ENCODE measurements at regions not wholly inside any gene's neighbourhood (a gene's known extent, or its start where the extent isn't known, plus 50 kb on each side); places are given as distances from the start of the nearest gene placed in this dataset.
"Not testable (repeated sequence)": the region's sequence is repeated elsewhere in the genome, so short reads cannot be mapped to it uniquely, and the experiment has no call there.

DNA sequence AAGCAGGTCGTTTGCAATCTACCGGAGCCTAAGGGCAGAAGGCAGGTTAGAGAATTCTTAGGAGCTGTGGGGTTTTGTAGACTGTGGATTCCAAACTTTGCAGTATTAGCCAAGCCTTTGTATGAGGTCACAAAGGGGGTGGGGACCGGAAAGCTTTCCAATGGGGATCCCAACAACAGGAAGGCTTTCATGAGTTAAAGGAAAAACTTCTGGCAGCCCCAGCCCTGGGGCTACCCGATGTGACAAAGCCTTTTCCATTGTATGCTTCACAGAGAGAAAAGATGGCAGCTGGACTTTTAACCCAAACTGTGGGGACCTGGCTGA lies 199.2 kb upstream of the PZP start:
- DNase-seq = not testable (repeated sequence)

DNA sequence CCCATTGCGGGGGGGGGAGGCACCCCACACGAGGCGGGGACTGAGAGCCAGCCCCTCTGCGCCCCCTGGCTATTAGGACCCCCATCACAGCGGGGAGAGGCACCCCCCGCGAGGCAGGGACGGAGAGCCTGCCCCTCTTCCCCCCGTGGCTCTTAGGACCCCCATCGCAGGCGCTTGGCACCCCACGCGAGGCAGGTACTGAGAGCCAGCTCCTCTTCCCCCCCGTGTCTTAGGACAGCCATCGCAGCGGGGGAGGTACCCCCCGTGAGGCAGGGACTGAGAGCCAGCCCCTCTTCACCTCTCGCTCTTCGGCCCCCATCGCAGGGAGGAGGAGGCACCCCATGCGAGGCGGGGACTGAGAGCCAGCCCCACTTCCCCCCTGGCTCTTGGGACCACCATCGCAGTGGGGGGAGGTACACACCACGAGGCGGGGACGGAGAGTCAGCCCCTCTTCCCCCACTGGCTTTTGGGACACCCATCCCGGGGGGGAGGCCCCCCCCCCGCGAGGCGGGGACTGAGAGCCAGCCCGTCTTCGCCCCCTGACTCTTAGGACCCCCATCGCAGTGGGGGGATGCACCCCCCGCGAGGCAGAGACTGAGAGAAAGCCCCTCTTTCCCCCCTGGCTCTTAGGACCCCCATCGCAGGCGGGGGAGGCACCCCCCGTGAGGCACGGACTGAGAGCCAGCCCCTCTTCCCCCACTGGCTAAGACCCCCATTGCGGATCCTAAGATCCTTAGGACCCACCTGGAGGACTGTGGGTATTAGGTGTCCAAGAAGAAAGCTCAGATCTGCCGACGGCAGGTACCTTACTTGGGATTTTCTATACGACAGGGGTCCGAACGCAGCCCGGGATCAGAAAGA lies 198.6 kb upstream of the PZP start:
- DNase-seq = no peak

DNA sequence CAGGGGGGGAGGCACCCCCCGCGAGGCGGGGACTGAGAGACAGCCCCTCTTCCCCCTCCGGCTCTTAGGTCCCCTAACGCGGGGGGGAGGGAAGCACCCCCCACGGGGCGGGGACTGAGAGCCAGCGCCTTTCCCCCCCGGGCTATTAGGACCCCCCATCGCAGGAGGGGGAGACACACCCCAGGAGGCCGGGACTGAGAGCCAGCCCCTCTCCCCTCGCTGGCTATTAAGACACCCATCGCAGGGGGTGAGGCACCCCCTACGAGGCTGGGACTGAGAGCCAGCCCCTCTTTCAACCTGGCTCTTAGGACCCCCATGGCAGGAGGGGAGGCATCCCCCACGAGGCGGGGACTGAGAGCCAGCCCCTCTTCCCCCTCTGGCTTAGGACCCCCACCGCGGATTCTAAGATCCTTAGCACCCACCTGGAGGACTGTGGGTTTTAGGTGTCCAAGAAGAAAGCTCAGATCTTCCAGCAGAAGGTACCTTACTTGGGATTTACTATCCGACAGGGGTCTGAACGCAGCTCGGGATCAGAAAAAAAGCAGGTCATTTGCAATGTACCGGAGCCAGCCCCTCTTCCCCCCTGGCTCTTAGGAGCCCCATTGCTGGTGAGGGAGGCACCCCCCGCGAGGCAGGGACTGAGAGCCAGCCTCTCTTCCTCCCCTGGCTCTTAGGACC lies 197.8 kb upstream of the PZP start:
- DNase-seq = no peak

DNA sequence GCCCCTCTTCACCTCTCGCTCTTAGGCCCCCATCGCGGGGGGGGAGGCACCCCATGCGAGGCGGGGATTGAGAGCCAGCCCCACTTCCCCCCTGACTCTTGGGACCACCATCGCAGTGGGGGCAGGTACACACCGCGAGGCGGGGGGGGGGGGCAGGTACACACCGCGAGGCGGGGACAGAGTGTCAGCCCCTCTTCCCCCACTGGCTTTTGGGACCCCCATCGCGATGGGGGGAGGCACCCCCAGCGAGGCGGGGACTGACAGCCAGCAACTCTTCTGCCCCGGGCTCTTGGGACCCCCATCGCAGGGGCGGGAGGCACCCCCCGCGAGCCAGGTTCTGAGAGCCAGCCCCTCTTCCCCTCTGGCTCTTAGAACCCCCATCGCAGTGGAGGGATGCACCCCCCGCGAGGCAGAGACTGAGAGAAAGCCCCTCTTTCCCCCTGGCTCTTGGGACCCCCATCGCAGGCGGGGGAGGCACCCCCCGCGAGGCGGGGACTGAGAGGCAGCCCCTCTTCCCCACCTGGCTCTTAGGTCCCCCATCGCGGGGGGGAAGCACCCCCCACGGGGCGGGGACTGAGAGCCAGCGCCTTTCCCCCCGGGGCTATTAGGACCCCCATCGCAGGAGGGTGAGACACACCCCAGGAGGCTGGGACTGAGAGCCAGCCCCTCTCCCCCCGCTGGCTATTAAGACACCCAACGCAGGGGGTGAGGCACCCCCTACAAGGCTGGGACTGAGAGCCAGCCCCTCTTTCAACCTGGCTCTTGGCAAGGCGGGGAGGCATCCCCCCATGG lies 196.5 kb upstream of the PZP start:
- DNase-seq = peak; percentile 59

DNA sequence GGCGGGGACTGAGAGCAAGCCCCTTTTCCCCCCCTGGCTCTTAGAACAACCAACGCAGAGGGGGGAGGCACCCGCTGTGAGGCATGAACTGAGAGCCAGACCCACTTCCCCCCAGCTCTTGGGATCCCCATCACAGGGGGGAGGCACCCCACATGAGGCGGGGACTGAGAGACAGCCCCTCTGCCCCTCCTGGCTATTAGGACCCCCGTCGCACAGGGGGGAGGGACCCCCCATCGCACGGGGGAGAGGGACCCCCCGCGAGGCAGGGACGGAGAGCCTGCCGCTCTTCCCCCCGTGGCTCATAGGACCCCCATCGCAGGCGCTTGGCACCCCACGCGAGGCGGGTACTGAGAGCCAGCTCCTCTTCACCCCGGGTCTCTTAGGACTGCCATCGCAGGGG lies 195.8 kb upstream of the PZP start:
- no peak for DNase-seq

DNA sequence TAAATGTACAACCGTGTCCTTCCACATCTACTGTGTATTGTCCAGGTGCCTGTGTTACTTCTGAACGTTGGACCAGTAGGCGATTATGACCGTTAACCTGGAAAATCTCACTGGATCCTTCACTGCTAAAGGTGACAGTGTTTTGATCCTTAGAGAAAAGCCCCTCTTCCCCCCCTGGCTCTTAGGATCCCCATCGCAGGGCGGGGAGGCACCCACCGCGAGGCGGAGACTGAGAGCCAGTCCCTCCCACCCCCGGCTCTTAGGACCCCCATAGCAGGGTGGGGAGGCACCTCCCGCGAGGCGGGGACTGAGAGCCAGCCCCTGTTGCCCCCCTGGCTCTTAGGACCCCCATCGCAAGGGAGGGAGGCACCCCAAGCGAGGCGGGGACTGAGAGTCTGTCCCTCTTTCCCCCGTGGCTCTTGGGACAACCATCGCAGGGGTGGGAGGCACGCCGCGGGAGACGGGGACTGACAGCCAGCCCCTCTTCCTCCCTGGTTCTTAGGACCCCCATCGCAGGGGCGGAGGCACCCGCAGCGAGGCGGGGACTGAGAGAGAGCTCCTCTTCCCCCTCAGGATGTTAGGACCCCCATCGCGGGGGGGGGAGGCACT lies 194.3 kb upstream of the PZP start:
- DNase-seq = not testable (repeated sequence)

DNA sequence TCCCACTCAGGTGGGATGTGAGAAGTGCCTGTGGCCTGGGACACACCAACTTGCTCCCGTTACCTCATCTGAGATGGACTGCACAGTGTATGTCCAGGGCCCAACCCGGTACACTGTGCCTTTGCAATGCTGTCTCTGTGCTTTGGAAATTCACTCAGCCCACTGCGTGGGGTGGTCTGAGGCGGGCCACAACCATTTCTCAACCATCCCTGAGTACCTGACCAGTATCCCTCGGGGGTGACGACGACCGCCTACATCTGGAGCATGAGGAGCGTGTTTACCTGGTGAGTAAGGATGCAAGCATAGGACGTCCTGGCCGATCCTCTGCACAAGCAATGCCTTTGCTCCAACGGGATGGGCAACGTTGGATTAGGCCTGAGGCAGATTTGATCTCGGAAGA lies 188.2 kb upstream of the PZP start:
- DNase-seq = not testable (repeated sequence)

DNA sequence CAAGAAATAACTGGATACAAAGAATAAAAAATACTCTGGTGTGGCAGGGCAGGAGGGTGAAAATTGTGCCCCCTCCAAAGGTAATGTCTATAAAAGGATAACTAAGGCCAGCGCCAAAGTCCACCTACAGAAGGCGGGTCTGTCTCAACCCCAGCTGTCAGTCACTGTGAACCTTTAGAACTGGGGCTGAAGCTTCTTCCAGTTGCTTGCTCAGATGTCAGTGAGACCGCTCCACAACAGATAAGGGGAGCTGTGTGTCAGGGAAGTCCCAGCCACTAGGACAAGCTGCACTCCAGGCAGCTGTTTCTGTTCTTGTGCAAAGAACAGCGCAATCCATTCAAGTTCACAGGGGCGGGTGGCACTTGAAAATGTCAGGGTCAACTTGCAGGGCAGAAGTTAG lies 187.0 kb upstream of the PZP start:
- not testable (repeated sequence) for DNase-seq

DNA sequence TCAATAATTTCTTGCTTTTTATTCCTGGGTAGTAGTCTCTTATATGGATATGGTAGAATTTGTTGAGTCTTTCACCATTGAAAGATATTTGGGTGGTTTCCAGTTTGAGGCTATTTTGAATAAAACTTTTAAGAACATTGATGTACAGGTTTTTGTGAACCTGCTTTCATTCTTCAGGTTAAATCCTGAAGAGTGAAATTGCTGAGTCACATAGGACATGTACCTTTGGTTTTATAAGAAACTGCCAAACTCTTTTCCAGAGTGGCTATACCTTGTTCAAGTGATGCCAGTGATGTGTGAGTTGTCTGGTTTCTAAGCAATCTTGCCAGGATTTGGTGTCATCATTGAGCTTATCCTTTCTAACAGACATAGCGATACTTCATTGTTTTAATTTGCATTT lies 184.6 kb upstream of the PZP start:
- peak; percentile 29 for DNase-seq

DNA sequence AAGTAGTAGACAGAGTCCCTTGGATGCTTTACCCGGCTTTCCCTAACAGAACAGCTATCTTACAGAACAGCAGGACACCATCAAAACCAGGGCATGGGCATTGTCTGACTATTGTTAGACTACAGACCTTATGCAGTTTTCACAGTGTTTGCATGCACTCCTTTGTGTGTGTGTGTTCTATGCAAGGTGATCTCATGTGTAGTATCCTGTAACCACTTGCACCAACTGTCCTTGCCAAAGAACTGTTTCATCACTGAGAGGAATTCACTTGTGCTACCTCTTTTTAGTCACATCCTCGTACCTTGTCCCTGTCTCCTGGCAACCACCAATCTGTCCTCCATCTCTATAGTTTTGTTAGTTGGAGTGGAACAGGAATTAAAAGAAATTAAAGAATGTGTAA lies 183.6 kb upstream of the PZP start:
- DNase-seq = peak; percentile 57

DNA sequence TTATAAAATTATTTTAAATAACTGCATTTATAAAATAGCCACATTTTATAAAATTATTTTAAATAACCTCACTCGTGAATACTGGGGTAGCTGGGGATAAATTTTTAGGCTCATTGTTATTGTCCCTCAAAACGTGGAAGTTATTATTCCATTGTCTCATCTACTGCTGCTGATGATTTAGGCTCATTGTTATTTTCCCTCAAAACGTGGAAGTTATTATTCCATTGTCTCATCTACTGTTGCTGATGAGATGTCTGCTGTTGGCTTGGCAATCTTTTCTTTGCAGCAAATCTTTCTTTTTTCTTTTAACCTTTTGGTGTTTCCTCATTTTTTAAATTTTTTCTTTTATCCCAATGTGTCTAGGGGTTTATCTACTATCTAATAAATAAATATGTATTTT lies 182.6 kb upstream of the PZP start:
- no peak for DNase-seq

DNA sequence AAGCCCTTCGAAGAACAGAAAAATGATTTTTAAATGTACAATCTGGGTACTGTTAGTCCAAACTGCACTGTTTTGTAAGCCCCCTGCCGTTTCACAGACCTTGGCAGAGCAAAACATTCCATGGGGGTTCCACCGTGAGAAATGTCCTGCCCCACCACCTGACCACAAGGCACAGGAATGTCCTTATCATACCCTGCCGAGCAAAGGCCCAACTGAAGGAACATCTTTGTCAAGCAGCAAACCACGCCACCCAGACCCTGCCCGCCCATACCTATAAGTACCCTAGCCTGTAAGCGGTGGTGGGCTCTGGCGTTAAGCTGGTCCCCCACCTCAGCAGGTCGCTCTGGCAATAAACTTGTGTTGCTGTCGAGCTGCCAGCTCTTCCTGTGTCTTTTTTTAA lies 181.6 kb upstream of the PZP start:
- DNase-seq = no peak

DNA sequence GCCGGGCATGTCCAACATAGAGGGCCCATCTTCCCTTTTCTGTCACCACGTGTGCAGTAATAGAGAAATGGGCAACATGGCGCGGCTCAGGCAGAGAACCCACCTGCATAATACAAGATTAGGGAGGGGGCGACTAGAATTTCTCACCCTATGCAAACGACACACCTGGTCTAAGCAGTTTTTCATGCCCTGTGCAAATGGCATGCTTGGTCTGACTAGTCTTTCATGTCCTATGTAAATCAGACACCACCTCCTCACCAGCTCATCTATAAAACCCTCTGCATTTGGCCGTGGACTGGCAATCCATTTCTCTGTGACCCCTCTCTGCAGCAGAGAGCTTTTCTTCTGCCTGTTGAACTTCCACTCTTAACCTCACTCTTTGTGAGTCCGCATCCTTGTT lies 180.2 kb upstream of the PZP start:
- no peak for DNase-seq

DNA sequence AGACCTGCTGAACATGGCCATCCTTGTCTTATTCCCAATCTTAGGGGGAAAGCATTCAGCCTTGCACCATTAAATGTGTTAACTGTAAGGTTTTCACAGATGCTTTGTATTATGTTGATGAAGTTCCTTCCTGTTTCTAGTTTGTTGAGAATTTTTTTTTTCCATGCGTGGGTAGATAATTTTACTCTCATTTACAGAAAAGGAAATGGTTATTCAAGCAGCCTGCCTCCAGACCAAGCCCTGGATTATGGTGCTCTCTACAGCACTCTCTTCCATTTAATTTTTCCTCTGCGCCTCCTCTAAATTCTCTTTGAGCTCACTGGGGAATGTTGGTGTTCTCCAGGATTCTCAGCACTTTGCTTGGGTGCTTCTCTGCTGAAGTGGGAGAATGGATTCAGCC lies 179.3 kb upstream of the PZP start:
- no peak for DNase-seq

DNA sequence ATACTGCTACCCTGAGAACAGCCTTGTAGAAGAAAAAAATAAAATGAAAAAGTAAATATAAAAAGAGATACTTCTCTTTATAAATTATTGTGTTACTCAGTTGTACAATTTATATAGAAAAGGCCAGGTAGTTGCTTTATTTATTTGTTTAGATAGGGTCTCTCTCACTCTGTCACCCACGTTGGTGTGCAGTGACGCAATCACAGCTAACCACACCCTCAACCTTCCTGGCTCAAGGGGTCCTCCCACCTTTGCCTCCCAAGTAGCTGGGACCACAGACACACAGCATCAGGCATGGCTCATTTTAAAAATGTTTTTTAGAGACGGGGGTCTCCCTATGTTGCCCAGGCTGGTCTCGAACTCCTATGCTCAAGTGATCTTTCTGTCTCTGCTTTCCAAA lies 175.4 kb upstream of the PZP start:
- DNase-seq = no peak

DNA sequence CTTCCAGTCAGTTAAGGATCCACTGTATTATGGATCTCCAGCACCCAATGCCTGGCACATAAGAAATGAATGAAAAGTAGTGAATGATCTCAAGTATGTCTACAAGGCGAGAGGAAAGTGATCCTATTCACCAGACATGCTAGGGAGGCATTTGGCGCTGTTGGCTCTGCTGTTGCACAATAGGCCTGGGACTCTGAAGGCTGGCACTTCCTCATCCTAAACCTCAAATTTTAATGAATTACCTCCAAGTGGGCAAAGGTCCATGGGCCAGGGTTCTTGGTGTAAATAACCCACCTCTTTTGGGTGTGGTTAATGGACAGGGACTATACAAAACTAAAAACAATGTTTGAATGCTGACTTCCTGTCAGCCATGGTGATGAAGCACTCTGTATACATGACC lies 173.4 kb upstream of the PZP start:
- peak; percentile 32 for DNase-seq

DNA sequence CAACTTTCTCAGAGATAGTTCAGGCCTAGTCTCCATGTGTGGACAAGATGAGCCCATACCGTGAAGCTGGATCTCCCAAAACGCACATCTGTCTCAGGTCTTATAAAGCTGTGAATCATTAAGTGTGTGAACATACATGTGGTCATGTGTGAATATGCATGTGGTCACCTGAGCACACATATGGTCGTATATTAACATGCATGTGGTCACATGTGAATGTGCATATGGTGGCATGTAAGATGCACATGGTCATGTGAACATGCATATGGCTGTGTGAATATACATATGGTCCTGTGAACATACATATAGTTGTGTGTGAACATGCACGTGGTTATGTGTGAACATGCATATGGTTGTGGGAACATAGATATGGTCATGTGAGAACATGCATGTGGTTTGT lies 172.5 kb upstream of the PZP start:
- DNase-seq = no peak

DNA sequence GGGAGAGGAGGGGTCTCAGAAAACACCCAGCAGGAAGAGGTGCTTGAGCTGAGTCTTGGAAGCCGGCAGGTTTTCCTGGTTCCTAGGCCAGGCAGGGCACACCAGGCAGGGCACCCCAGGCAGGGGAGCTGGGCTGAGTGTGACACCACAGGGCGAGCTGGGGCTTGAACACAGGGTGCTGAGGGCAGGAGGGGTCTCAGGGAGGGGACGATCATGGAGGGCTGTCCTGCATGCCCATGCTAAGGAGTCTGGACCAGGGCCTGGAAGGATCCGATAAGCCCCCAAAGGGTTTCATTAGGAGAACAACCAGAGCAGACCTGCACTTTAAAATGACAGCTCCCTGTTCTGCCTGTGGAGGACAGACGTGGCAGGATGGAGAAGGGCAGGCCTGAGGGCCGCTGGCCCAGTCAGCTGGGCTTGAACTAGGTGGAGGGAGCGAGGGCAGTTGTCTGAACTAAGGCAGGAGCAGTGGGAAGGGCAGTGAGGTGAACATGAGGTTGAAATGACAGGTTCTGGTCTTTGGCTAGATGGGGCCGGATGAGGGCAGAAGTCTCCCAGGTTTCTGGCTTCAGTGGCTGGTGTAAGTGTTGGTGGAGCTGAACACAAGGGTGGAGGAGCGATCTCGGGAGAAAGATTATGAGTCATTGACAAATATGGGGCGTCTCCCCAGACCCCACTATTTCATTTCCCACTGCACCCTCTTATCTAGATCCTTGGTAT lies 171.0 kb upstream of the PZP start:
- no peak for DNase-seq

DNA sequence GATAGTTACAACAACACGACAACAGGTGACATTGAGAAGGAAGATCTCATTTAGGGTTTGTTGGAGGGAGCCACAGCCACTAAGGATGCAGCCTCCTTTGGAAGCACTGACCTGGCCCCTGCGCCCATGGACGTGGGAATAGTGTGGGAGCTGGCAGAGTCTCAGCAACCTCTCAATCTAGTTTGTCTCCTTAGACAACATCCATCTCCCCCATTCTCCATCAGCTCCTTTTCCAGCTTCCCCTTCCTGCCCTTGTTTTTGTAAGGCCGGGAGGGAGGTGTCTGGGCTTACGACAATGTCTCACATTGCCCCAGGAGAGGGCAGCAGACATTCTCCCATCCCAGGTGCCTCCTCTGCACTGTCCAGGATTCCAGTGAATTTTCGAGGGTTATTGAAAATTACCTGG lies 170.2 kb upstream of the PZP start:
- DNase-seq = peak; percentile 73

DNA sequence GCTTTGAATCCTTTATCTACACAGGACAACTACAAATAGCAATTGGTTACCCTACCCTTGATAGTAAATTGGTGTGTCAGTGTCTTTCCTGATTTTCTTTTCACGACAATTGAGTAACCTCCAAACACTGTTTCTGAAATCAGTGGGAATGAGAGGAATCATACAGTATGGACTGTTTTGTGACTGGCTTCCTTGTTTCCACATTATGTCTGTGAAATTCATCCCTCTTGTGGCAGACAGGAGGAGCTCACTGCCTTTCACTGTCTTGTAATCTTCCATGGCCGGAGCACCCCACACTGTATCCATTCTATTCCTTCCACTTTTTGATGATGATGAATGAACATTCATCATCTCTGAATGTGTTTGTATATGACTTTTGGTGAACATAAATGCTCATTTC lies 164.0 kb upstream of the PZP start:
- peak; percentile 66 for DNase-seq

DNA sequence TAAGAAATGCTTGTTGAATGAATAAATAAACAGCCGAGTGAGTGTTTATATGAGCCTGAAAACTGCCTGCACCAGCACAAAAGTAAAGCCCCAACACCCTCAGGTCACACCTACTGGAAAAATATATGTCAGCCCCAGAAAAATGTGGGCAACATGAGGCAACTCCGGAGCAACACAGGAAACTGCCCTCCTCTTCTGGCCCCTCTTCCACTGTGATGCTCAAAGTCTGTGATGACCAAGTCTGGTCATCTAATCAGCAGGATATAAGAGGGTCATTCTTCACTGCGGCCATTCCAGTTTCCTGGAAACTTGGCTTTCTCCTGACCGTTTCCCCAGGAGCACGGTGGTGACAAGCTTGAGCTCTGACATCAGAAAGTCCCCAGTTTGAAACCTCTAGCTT lies 159.6 kb upstream of the PZP start:
- DNase-seq = no peak

DNA sequence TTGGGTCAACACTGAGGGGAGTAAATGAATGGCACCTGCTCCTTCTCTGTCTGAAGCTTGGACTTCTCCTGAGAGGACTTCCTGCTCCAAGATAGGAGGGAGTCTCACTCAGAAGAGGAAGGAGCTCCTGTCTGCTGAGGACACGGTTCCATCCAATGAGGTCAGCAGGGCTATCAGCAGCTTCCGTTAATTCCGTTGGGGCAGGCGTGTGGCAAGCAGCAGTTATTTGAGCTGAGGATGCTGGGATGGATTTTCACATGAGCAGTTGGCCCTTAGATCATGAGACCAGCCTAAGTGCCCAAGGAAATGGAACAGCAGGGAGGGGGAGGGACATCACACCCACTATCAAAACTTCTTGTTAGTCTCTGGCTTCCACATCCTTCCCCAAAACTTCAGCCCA lies 159.0 kb upstream of the PZP start:
- no peak for DNase-seq

DNA sequence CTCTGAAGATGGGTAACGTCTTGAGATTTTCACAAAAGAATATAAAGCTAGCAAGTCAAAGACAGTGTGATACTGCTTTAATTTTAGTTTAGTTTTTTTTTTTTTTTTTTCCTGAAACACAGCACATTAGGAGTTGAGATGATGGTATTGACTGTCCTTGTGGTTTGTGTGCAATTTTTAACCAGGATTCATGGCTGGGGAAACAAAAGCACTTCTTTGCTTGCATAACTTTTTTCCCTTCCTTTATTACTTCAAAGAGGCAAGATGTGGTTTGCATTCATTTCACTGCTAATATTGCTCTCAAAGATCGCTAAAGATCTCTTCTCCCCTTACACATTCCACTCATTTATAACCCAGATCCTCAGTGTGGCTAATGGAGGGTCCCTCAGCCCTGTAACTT lies 157.1 kb upstream of the PZP start:
- DNase-seq = no peak
